ENCODE measurements at regions not wholly inside any gene's neighbourhood (a gene's known extent, or its start where the extent isn't known, plus 50 kb on each side); places are given as distances from the start of the nearest gene placed in this dataset.

GRCh38 chr11:95429376-95429907, 198.4 kb upstream of the SESN3 start:
- TF ChIP-seq CTCF (IDR thresholded peaks at IDR 0.05), result no peak
- no peak for TF ChIP-seq CBFB (CRISPR knock-in tag; IDR thresholded peaks at IDR 0.05; ENCODE audit: low read depth)
- no peak for TF ChIP-seq NFE2L1 (CRISPR knock-in tag; IDR thresholded peaks at IDR 0.05)
- no peak for TF ChIP-seq NR2C2 (CRISPR knock-in tag; IDR thresholded peaks at IDR 0.05)

Measured in WTC11 (cell line).